Psoas muscle (tissue), 7 donors: ENCODE measurements at regions not wholly inside any gene's neighbourhood (a gene's known extent, or its start where the extent isn't known, plus 50 kb on each side); places are given as distances from the start of the nearest gene placed in this dataset.

Experiments used
- ATAC-seq, 4 donors: fragments of 200-7000 bp; cut with Tn5 transposase; one replicate each; pipeline ENCODE4 v1.9.1; 2020; ENCODE audit warnings: moderate library complexity in 3 of 4, mild to moderate bottlenecking in 2 of 4
- DNase-seq, 2 donors: peaks; one replicate each; pipeline ENCODE4 v3.0.0-alpha.2; 2020
- H3K27ac ChIP-seq: fragments of 200-600 bp; one replicate; pipeline ENCODE4 v1.8.0; 2022
- H3K27me3 ChIP-seq, 3 donors: fragments of 200-600 bp in 1 of 3; one replicate each; pipeline versions ENCODE4 v1.6.1 to v1.8.0; 2013 to 2022; ENCODE audit warnings: low read length in 2 of 3, mild to moderate bottlenecking in 2 of 3, moderate library complexity in 1 of 3; ENCODE audit not compliant: insufficient read depth in 3 of 3
- H3K36me3 ChIP-seq, 2 donors: fragments of 200-600 bp in 1 of 2; one replicate each; pipeline versions ENCODE4 v1.6.1 to v1.8.0; 2013 to 2022; ENCODE audit warnings: low read depth in 1 of 2, mild to moderate bottlenecking in 1 of 2, moderate library complexity in 1 of 2; ENCODE audit not compliant: insufficient read depth in 1 of 2
- H3K4me1 ChIP-seq: fragments of 200-600 bp; one replicate; pipeline ENCODE4 v1.8.0; 2022
- H3K4me3 ChIP-seq: fragments of 200-600 bp; one replicate; pipeline ENCODE4 v1.8.0; 2022; ENCODE audit warnings: mild to moderate bottlenecking
- H3K9me3 ChIP-seq: fragments of 200-600 bp; one replicate; pipeline ENCODE4 v1.8.0; 2022
- WGBS, 3 donors: extraction: QIAGEN DNeasy Blood & Tissue Kit; methylation state at CpG; one replicate each; pipeline versions ENCODE4 v1.1.6 to v1.1.7; 2013; 5-methylcytosine and 5-hydroxymethylcytosine counted together
- intact Hi-C, 2 donors: fragments of 100-400 bp; cut with DNase I; formaldehyde crosslinking; loops; one replicate each; pipeline versions ENCODE4 v1.11.0 to v1.14.2; 2022
- TF ChIP-seq, protein P1 (sequence below): fragments of 200-600 bp; IDR thresholded peaks from one replicate; pipeline ENCODE4 v1.8.0; 2022; ENCODE audit warnings: antibody characterized with exemption
- donor health status: healthy with polysubstance abuse.
- donor health status: DM: no; HTN: no; CAD: no; lungs with moderate emphysema.
- donor health status: Bipolar disorder and iron deficiency.
- donor health status: healthy.
- donor health status: DM: yes; HTN: yes; CAD: no.
- donor health status: DM: no; HTN: no; CAD: no.
- donor health status: DM: yes; HTN: yes; CAD: no.

DNA sequence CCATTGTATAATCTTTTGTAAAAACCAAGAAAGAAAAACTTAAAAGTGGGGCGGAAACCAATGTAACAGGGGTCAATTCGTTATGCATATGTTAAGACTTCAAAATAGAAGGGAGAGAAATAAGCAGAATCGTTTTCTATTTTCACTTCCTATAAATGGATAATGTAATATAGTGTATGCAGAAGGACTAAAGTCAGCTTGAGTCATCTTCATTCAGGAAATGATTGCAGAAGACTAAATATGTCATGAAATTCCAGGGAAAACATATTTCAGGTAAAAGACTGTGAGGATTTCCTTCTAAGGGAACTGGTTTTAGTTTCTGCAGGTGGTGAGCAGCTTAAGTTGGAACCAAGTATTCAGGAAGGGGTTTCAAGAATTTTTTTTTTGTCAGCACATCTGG lies 753.3 kb downstream of the IRX1 start:
- intact Hi-C loops: no loop called here
- H3K36me3 ChIP-seq: no peaks in the 10 kb centered on the region
- TF ChIP-seq, protein P1, sequence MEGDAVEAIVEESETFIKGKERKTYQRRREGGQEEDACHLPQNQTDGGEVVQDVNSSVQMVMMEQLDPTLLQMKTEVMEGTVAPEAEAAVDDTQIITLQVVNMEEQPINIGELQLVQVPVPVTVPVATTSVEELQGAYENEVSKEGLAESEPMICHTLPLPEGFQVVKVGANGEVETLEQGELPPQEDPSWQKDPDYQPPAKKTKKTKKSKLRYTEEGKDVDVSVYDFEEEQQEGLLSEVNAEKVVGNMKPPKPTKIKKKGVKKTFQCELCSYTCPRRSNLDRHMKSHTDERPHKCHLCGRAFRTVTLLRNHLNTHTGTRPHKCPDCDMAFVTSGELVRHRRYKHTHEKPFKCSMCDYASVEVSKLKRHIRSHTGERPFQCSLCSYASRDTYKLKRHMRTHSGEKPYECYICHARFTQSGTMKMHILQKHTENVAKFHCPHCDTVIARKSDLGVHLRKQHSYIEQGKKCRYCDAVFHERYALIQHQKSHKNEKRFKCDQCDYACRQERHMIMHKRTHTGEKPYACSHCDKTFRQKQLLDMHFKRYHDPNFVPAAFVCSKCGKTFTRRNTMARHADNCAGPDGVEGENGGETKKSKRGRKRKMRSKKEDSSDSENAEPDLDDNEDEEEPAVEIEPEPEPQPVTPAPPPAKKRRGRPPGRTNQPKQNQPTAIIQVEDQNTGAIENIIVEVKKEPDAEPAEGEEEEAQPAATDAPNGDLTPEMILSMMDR: no peak
- H3K27ac ChIP-seq: no peak overlapping the region
- H3K4me3 ChIP-seq: no peak overlapping the region
- H3K27me3 ChIP-seq: no peaks in the 10 kb centered on the region
- DNase-seq: no peak
- no peak for ATAC-seq
- 69 to 78% (median 70%) methylated on average over 3 of the region's 3 CpGs for WGBS, 3 donors
- H3K4me1 ChIP-seq: no peaks in the 10 kb centered on the region
- H3K9me3 ChIP-seq: no peaks in the 10 kb centered on the region

DNA sequence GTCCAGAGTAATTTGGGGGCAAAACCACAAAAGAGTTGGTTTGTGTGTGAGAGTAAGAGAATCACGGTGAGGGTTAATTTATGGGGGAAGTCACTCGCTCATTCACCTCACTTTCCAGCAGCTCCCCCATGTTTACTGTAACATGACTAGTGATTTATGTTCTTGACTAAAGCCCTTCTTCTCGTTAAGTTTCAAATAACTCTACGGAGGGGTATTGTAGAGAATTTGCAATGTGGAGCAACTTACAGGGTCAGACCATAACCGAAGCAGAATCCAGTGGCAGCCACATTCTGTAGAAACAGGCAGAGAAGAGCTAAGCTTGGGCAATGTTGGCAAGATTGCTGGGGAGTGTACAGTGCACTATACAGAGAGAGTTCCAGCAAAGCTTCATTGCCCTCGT lies 760.6 kb downstream of the IRX1 start:
- H3K36me3 ChIP-seq: no peaks in the 10 kb centered on the region
- H3K4me3 ChIP-seq: no peak overlapping the region
- 30 to 39% (median 32%) methylated on average over 6 of the region's 6 CpGs for WGBS, 3 donors
- TF ChIP-seq, protein P1: no peak
- DNase-seq: no peak
- no peaks in the 10 kb centered on the region for H3K9me3 ChIP-seq
- no peaks in the 10 kb centered on the region for H3K4me1 ChIP-seq
- no peaks in the 10 kb centered on the region for H3K27me3 ChIP-seq
- H3K27ac ChIP-seq: no peak overlapping the region
- intact Hi-C loops: no loop called here
- no peak for ATAC-seq

DNA sequence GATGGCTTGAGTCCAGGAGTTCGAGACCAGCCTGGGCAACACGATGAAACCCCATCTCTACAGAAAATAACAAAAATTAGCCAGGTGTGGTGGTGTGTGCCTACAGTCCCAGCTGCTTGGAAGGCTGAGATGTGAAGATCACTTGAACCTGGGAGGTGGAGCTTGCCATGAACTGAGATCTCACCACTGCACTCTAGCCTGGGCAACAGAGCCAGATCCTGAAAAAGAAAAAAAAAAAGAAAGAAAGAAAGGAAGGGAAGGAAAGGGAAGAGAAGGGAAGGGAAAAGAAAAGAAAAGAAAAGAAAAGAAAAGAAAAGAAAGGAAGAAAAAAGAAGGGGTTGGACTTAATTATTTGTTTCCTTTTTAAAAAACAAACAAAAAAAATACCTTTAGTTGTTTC lies 764.2 kb downstream of the IRX1 start:
- 74 to 83% (median 80%) methylated on average over 2 of the region's 2 CpGs for WGBS, 3 donors
- H3K9me3 ChIP-seq: no peaks in the 10 kb centered on the region
- H3K27me3 ChIP-seq: no peaks in the 10 kb centered on the region
- no peak overlapping the region for H3K27ac ChIP-seq
- DNase-seq (no peak), ATAC-seq (no peak)
- TF ChIP-seq, protein P1: no peak
- intact Hi-C loops: no loop called here
- H3K36me3 ChIP-seq: no peaks in the 10 kb centered on the region
- no peaks in the 10 kb centered on the region for H3K4me1 ChIP-seq
- no peak overlapping the region for H3K4me3 ChIP-seq

DNA sequence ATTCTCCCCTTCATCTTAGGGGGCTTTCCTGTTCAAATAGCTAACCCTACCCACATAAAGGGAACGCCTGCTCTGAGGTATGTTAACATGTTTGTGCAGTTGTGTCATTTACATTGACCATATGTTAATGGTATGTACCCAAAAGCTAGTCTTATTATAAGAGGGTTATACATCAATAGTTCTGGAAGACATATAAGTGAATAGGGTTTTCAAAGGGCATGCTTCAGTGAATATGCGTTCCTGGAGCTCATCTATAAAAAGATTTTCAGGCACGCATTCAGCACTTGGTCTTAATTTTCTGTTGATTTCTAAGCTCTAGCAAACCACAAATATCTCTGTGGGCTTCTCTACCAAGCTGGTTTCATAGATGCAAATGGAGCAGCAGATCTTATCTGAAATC lies 766.1 kb downstream of the IRX1 start:
- Histone ChIP-seq H3K36me3 (no peaks in the 10 kb centered on the region), H3K4me1 (no peaks in the 10 kb centered on the region), H3K9me3 (no peaks in the 10 kb centered on the region), H3K27me3 (peaks cover 0 to 2% (median 0%) of the 10 kb centered on the region in 3 donors), H3K27ac (no peak overlapping the region), H3K4me3 (no peak overlapping the region)
- ATAC-seq (no peak), DNase-seq (no peak)
- TF ChIP-seq, protein P1: no peak
- intact Hi-C loops: no loop called here
- 78 to 83% (median 82%) methylated on average over 3 of the region's 3 CpGs for WGBS, 3 donors

DNA sequence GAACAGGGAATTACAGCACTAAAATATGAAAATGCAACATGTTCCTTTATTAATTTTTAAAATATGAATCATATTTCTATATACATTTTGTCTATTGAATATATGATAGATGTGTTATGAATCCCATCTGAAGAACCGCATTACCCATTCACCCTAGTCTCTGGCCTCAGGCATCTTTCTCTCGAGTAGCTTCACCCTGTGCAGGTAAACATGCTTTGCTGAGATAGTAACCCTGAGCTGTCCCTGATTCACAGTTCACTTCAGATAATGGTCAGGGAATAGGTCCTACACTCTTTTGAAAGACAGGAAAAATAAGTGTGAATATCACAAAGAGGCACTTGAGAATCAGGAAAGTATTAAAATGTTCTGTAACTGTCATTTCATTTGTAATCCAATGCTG lies 766.8 kb downstream of the IRX1 start:
- Histone ChIP-seq H3K4me1 (no peaks in the 10 kb centered on the region), H3K4me3 (no peak overlapping the region), H3K27me3 (peaks cover 0 to 3% (median 0%) of the 10 kb centered on the region in 3 donors), H3K36me3 (no peaks in the 10 kb centered on the region), H3K9me3 (no peaks in the 10 kb centered on the region), H3K27ac (no peak overlapping the region)
- intact Hi-C loops: no loop called here
- TF ChIP-seq, protein P1: no peak
- ATAC-seq (no peak), DNase-seq (no peak)
- 82 to 87% (median 83%) methylated on average over 2 of the region's 2 CpGs for WGBS, 3 donors
